BJ (cell line): ENCODE measurements at regions not wholly inside any gene's neighbourhood (a gene's known extent, or its start where the extent isn't known, plus 50 kb on each side); places are given as distances from the start of the nearest gene placed in this dataset.

ENCODE experiments used
- CTCF ChIA-PET: fragments of 350-600 bp; formaldehyde crosslinking; extraction: SDS; loops from one replicate; lab custom pipeline; 2021; ENCODE audit warnings: antibody characterized with exemption, inconsistent platforms; lab: Yijun Ruan, JAX
- POLR2A ChIA-PET: fragments of 300-600 bp; sonication (Branson Sonifier 250); formaldehyde crosslinking; extraction: SDS; loops from one replicate; lab custom pipeline; 2021; ENCODE audit warnings: antibody characterized with exemption; lab: Charles Lee
- DNase-seq: peaks from one replicate; pipeline ENCODE4 v3.0.0-alpha.2; 2011; ENCODE audit warnings: low read depth
- H3K27me3 ChIP-seq: 2 replicates; pipeline ENCODE4 v1.6.0; 2011; ENCODE audit warnings: low read length; ENCODE audit not compliant: control insufficient read depth, insufficient read depth
- H3K36me3 ChIP-seq: 2 replicates; pipeline ENCODE4 v1.5.1; 2011; ENCODE audit warnings: low read length; ENCODE audit not compliant: control insufficient read depth, insufficient read depth
- H3K4me3 ChIP-seq: 2 replicates; pipeline ENCODE4 v1.5.1; 2011; ENCODE audit warnings: low read depth, mild to moderate bottlenecking, control low read depth, low read length
- CTCF ChIP-seq: IDR thresholded peaks from 2 replicates; pipeline ENCODE4 v1.5.1; 2011; ENCODE audit warnings: low read depth, mild to moderate bottlenecking, control low read depth, inconsistent platforms, low read length, moderate library complexity; ENCODE audit not compliant: insufficient read depth

- POLR2A ChIA-PET = no interaction called here
- DNase-seq = no peak
- TF ChIP-seq CTCF = no peak
- no peak overlapping the region for H3K4me3 ChIP-seq
- H3K27me3 ChIP-seq = no peaks in the 10 kb centered on the region
- CTCF ChIA-PET = interaction anchor here (0.7 kb wide), 1 partner anchor 49 kb away, joined by 3 read pairs; no protein-coding TSS in a partner anchor
- no peaks in the 10 kb centered on the region for H3K36me3 ChIP-seq
These were observed 61.5 kb upstream of the EGLN3 start for GRCh38 chr14:34012369-34012768.

- no peak overlapping the region for H3K4me3 ChIP-seq
- POLR2A ChIA-PET = no interaction called here
- DNase-seq = no peak
- no peaks in the 10 kb centered on the region for H3K27me3 ChIP-seq
- no peaks in the 10 kb centered on the region for H3K36me3 ChIP-seq
- TF ChIP-seq CTCF = no peak
- CTCF ChIA-PET = interaction anchor here (1.3 kb wide), 1 partner anchor 89 kb away, joined by 4 read pairs; no protein-coding TSS in a partner anchor
These were observed 59.1 kb upstream of the EGLN3 start for GRCh38 chr14:34009956-34010355.

GRCh38 chr14:34007902-34008301 lies 57.0 kb upstream of the EGLN3 start:
- no peak for TF ChIP-seq CTCF
- Histone ChIP-seq H3K27me3 (no peaks in the 10 kb centered on the region), H3K36me3 (no peaks in the 10 kb centered on the region), H3K4me3 (no peak overlapping the region)
- ChIA-PET POLR2A (no interaction called here), CTCF (no interaction called here)
- no peak for DNase-seq

GRCh38 chr14:34005901-34006300 lies 55.0 kb upstream of the EGLN3 start:
- no peak for DNase-seq
- Histone ChIP-seq H3K36me3 (no peaks in the 10 kb centered on the region), H3K4me3 (no peak overlapping the region), H3K27me3 (no peaks in the 10 kb centered on the region; the same call in 1 of the 2 replicates)
- ChIA-PET CTCF (no interaction called here), POLR2A (no interaction called here)
- TF ChIP-seq CTCF = no peak

GRCh38 chr14:34004881-34005280 lies 54.0 kb upstream of the EGLN3 start:
- Histone ChIP-seq H3K36me3 (no peaks in the 10 kb centered on the region), H3K4me3 (no peak overlapping the region), H3K27me3 (no peaks in the 10 kb centered on the region; the same call in 1 of the 2 replicates)
- ChIA-PET POLR2A (no interaction called here), CTCF (interaction anchor here (0.6 kb wide), 1 partner anchor 27 kb away, joined by 3 read pairs; no protein-coding TSS in a partner anchor)
- TF ChIP-seq CTCF = no peak
- DNase-seq = no peak
